ENCODE measurements at regions not wholly inside any gene's neighbourhood (a gene's known extent, or its start where the extent isn't known, plus 50 kb on each side); places are given as distances from the start of the nearest gene placed in this dataset.
A peak's percentile ranks its signal among the peaks of the same experiment; 100 is the strongest.
"Not testable (repeated sequence)": the region's sequence is repeated elsewhere in the genome, so short reads cannot be mapped to it uniquely, and the experiment has no call there.

DNA sequence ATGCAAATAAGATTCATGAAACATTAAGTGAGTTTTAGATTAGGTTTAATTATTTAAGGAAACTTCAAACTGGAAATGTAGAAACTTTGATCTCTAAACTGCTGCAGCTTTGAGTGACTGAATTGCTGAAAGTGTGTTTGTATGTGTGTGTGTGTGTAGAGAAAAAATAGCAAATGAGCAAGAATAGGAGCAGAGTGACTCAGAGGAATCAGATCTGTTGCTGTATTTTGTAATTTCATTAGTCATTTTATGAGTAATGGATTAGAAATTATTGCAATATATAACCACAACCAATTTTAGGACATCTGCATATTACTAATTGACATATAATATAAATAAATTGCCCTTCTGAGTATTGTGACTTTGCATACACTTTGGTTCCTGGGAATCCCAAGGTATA, 52.8 kb upstream of the SLC9A9 start:
- peak; percentile 30 for DNase-seq (ENCODE audit: low read depth)

DNA sequence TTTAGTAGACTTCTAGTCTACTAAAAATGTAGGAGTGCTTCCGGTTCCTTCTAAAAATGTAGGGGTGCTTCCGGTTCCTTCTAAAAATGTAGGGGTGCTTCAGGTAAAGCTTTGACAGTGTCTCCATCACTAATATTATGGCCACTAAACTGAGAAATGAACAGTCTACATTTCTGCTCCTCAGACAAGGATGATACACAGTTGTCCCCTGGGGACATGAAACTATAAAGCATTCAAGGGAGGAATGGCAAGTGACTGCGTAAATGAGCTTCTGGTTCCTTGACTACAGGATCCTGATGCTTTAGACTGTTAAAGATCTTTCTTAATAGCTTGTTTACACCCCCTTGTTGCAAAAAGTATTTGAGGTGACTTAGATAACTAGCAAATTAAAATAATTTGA, 53.9 kb upstream of the SLC9A9 start:
- DNase-seq (ENCODE audit: low read depth), result no peak

DNA sequence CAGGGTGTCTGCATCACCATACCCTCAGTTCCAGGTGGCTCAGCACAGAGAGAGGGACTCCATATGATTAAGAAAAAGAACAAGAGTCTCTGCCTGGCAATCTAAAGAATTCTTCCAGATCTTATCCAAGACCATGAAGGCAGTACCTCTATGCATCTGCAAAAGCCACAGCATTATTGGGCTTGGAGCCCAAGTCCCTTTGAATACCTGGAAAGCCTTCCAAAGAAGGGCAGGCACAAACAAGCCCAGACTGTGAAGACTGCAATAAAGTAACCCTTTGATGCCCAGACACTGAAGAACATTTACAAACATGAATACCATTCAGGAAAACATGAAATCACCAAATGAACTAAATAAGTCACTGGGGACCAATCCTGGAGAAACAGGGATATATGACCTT, 60.9 kb upstream of the DIPK2A start:
- DNase-seq (ENCODE audit: low read depth), result no peak

DNA sequence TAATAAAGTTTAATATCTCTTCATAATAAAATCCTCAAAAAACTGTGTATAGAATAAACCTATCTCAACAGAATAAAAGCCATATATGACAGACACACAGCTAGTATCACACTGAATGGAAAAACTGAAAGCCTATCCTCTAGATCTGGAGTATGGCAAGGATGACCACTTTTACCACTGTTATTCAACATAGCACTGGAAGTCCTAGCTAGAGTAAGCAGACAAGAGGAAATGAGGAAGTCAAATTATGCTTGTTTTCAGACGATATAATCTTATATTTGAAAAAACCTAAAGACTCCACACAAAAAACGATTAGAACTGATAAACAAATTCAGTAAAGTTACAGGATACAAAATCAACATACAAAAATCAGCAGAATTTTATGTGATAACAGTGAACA, 57.4 kb upstream of the DIPK2A start:
- no peak for DNase-seq (ENCODE audit: low read depth)

DNA sequence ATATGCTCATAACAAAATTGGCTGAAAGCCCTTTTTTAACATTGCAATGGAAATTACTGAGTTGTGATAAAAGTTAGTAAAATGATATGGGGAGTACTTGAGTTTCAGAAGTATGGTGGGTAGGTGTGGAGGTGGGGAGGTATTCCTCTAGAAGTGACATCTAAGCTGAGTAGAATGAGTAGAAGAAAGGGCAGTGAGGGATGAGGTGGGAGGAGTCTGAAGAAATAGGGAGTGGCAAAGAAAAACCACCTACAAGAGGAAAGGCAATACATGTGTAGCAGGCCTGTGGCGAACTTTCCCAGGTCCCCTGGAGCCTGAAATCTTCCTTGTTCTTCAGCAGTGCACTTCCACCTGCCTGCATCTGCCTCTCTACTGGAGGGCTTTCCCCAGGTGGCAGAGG, 52.8 kb upstream of the DIPK2A start:
- DNase-seq (ENCODE audit: low read depth), result no peak

DNA sequence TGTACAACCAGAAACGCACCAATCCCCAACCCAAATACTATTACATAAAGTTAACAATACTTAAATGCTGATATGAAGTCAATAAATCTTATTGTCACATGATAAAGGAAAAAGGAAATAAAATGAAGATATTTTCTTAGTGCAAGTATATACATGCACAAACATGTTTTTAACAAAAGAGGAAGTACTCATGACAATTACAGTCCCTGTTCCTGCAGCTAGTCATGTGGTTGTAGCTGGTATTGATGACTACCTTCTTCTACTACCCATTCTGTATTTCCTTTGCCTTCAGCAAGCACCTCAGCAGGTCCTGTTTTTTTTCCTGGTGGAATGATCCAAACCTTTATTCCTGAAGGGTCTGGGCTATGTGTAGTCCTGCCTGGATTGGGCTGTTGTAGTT, 50.4 kb upstream of the DIPK2A start:
- DNase-seq (ENCODE audit: low read depth), result not testable (repeated sequence)
